HCT116 (cell line): ENCODE measurements at regions not wholly inside any gene's neighbourhood (a gene's known extent, or its start where the extent isn't known, plus 50 kb on each side); places are given as distances from the start of the nearest gene placed in this dataset.
A peak's percentile ranks its signal among the peaks of the same experiment; 100 is the strongest.

Experiments
- ATAC-seq: fragments of 200-7000 bp; cut with Tn5 transposase; 2 replicates; pipeline ENCODE4 v1.9.1; 2020; ENCODE audit warnings: mild to moderate bottlenecking, moderate library complexity
- BruUV-seq: library from RNA; stranded (reverse); fragments of 400-500 nt; replicated peaks from 2 replicates; lab custom pipeline; 2021; lab: Mats Ljungman, UMichigan
- CTCF ChIA-PET: fragments of 300-600 bp; sonication (Branson Sonifier 250); formaldehyde crosslinking; loops from one replicate; lab custom pipeline; 2021; ENCODE audit warnings: antibody characterized with exemption; lab: Charles Lee
- POLR2A ChIA-PET: fragments of 300-600, 350-600 bp; sonication (Branson Sonifier 250); formaldehyde crosslinking; loops from one replicate; lab custom pipeline; 2021; ENCODE audit warnings: antibody characterized with exemption; lab: Charles Lee
- RAD21 ChIA-PET, 2 experiments: fragments of 300-600 bp; sonication (Branson Sonifier 250); formaldehyde crosslinking; loops; one replicate each; lab custom pipeline; 2023; ENCODE audit warnings: low total read pairs in 2 of 2; ENCODE audit not compliant: uncharacterized antibody in 2 of 2, unreplicated experiment in 2 of 2, low non-redundant PET in 1 of 2; lab: Charles Lee
- DNase-seq: peaks from one replicate; pipeline ENCODE4 v3.0.0-alpha.2; 2010; ENCODE audit warnings: low read depth, low spot score
- H2AFZ ChIP-seq: fragments of 200-600 bp; shearing (Covaris generic), sonication (generic); 2 replicates; pipeline ENCODE4 v1.6.1; 2017; ENCODE audit warnings: low read depth, mixed run types, mixed read lengths, antibody characterized with exemption, low read length; ENCODE audit not compliant: poor library complexity, severe bottlenecking
- H3K27ac ChIP-seq: 2 replicates; pipeline ENCODE4 v1.5.1; 2012; ENCODE audit warnings: low read depth, low read length
- H3K27me3 ChIP-seq: fragments of 200-600 bp; sonication (generic); 2 replicates; pipeline ENCODE4 v1.6.1; 2016; ENCODE audit warnings: mixed run types, low read length, mixed read lengths; ENCODE audit not compliant: insufficient read depth
- H3K36me3 ChIP-seq, 2 experiments: fragments of 200-500 bp in 1 of 2; fragments of 200-600 bp in 1 of 2; sonication (Bioruptor generic) in 1 of 2; sonication (generic) in 1 of 2; 2 replicates each; pipeline versions ENCODE4 v1.5.1 to v1.6.1; 2014 to 2016; ENCODE audit warnings: low read length in 2 of 2, inconsistent platforms in 1 of 2, mixed read lengths in 1 of 2, mixed run types in 1 of 2; ENCODE audit not compliant: insufficient read depth in 2 of 2, control insufficient read depth in 1 of 2
- H3K4me1 ChIP-seq, 2 experiments: fragments of 200-600 bp in 1 of 2; sonication (generic) in 1 of 2; 2 replicates each; pipeline versions ENCODE4 v1.5.1 to v1.6.1; 2012 to 2017; ENCODE audit warnings: low read length in 2 of 2, inconsistent platforms in 1 of 2, mild to moderate bottlenecking in 1 of 2, mixed read lengths in 1 of 2, mixed run types in 1 of 2, moderate library complexity in 1 of 2; ENCODE audit not compliant: insufficient read depth in 2 of 2, control insufficient read depth in 1 of 2
- H3K4me2 ChIP-seq: fragments of 200-600 bp; sonication (generic); 2 replicates; pipeline ENCODE4 v1.6.1; 2017; ENCODE audit warnings: mixed run types, low read length, mixed read lengths
- H3K4me3 ChIP-seq, 2 experiments: fragments of 200-600 bp in 1 of 2; sonication (generic) in 1 of 2; replicated peaks in 1 of 2; 2 replicates each; pipeline ENCODE4 v1.5.1; 2011 to 2016; ENCODE audit warnings: low read length in 2 of 2, control low read depth in 1 of 2, low read depth in 1 of 2, mild to moderate bottlenecking in 1 of 2, mixed read lengths in 1 of 2, mixed run types in 1 of 2
- H3K79me2 ChIP-seq: fragments of 200-600 bp; sonication (generic); 2 replicates; pipeline ENCODE4 v1.6.1; 2017; ENCODE audit warnings: mild to moderate bottlenecking, mixed run types, low read length, moderate library complexity, mixed read lengths; ENCODE audit not compliant: insufficient read depth
- H3K9ac ChIP-seq: fragments of 200-600 bp; sonication (generic); 2 replicates; pipeline ENCODE4 v1.6.1; 2016; ENCODE audit warnings: low read length, mixed read lengths
- H3K9me2 ChIP-seq: fragments of 200-600 bp; sonication (generic), shearing (Covaris generic); 2 replicates; pipeline ENCODE4 v1.6.1; 2017; ENCODE audit warnings: mixed run types, mild to moderate bottlenecking, moderate library complexity; ENCODE audit not compliant: insufficient read depth
- H3K9me3 ChIP-seq, 2 experiments: fragments of 200-500 bp in 1 of 2; fragments of 200-600 bp in 1 of 2; sonication (Bioruptor generic) in 1 of 2; sonication (generic) in 1 of 2; 2 replicates each; pipeline ENCODE4 v1.6.1; 2014 to 2017; ENCODE audit warnings: low read length in 2 of 2, mixed read lengths in 2 of 2, inconsistent platforms in 1 of 2, low read depth in 1 of 2, mild to moderate bottlenecking in 1 of 2, mixed run types in 1 of 2, moderate library complexity in 1 of 2; ENCODE audit not compliant: control insufficient read depth in 1 of 2, insufficient read depth in 1 of 2
- H4K20me1 ChIP-seq: fragments of 200-600 bp; sonication (generic), shearing (Covaris generic); 2 replicates; pipeline ENCODE4 v1.6.1; 2017; ENCODE audit warnings: mixed run types, mild to moderate bottlenecking, moderate library complexity; ENCODE audit not compliant: insufficient read depth
- CBX3 ChIP-seq: IDR thresholded peaks from 2 replicates; pipeline ENCODE4 v1.6.1; 2012; ENCODE audit warnings: low read depth
- CTCF ChIP-seq, 3 experiments: fragments of 200-600 bp in 1 of 3; sonication (generic) in 1 of 3; IDR thresholded peaks in 2 of 3; conservative IDR thresholded peaks in 1 of 3; 2 replicates each; pipeline ENCODE4 v1.5.1; 2012 to 2017; ENCODE audit warnings: low read depth in 2 of 3, low read length in 2 of 3, antibody characterized with exemption in 1 of 3, borderline replicate concordance in 1 of 3, control low read depth in 1 of 3, mild to moderate bottlenecking in 1 of 3, mixed read lengths in 1 of 3, mixed run types in 1 of 3, moderate library complexity in 1 of 3; ENCODE audit not compliant: insufficient read depth in 1 of 3
- EGR1 ChIP-seq: IDR thresholded peaks from 2 replicates; pipeline ENCODE4 v1.6.1; 2012; ENCODE audit warnings: low read depth
- RAD21 ChIP-seq: IDR thresholded peaks from 2 replicates; pipeline ENCODE4 v1.6.1; 2012; ENCODE audit warnings: low read depth, mild to moderate bottlenecking
- intact Hi-C: fragments of 100-400 bp; cut with micrococcal nuclease; formaldehyde crosslinking; loops from 2 replicates; pipeline ENCODE4 v1.10.0; 2022

GRCh38 chrX:137171626-137172025, 137.8 kb upstream of the GPR101 start:
- no TSS peak for BruUV-seq
- ChIA-PET POLR2A (no interaction called here), RAD21 (no interaction called here), CTCF (no interaction called here)
- no peaks in the 10 kb centered on the region for H3K27me3 ChIP-seq
- H3K9me3 ChIP-seq, result no peaks in the 10 kb centered on the region
- H3K79me2 ChIP-seq, result no peaks in the 10 kb centered on the region
- ATAC-seq (no peak), DNase-seq (no peak)
- H3K9ac ChIP-seq, result no peak overlapping the region
- no peaks in the 10 kb centered on the region for H3K4me1 ChIP-seq
- H2AFZ ChIP-seq, result no peak overlapping the region
- H3K4me2 ChIP-seq, result no peak overlapping the region
- H3K27ac ChIP-seq, result no peak overlapping the region
- no peaks in the 10 kb centered on the region for H3K36me3 ChIP-seq
- no peaks in the 10 kb centered on the region for H4K20me1 ChIP-seq
- no peak for TF ChIP-seq EGR1
- intact Hi-C loops, result no loop called here
- H3K9me2 ChIP-seq, result no peaks in the 10 kb centered on the region
- no peak overlapping the region for H3K4me3 ChIP-seq

GRCh38 chrX:137166591-137166990, 132.8 kb upstream of the GPR101 start:
- Histone ChIP-seq H3K27me3 (no peaks in the 10 kb centered on the region), H3K9me3 (no peaks in the 10 kb centered on the region), H3K36me3 (no peaks in the 10 kb centered on the region), H3K4me3 (no peak overlapping the region), H3K27ac (no peak overlapping the region), H4K20me1 (no peaks in the 10 kb centered on the region), H2AFZ (no peak overlapping the region)
- intact Hi-C loops, result no loop called here
- ChIA-PET CTCF (no interaction called here), RAD21 (no interaction called here)
- no peak for ATAC-seq
- TF ChIP-seq CTCF (IDR thresholded peaks at IDR 0.05 in 2 of 3, conservative IDR thresholded peaks at IDR 0.05 in 1 of 3; ENCODE audit: borderline replicate concordance in 1 of 3, insufficient read depth in 1 of 3, low read depth in 2 of 3, low read length in 2 of 3), result peak; percentile 4 to 43 (median 34); a peak in 3 of 6 replicates
- peak; percentile 15; the same call in 1 of the 2 replicates for TF ChIP-seq RAD21
- no peak for TF ChIP-seq CBX3
- TF ChIP-seq, all 23 proteins: peak for 2
- no peak overlapping the region for H3K9ac ChIP-seq
- no peaks in the 10 kb centered on the region for H3K9me2 ChIP-seq
- POLR2A ChIA-PET, result no interaction called here
- H3K4me2 ChIP-seq, result no peak overlapping the region
- BruUV-seq, result no TSS peak
- H3K4me1 ChIP-seq, result no peaks in the 10 kb centered on the region
- no peaks in the 10 kb centered on the region for H3K79me2 ChIP-seq
- no peak for DNase-seq
